GM18520 (cell line): ENCODE measurements at regions not wholly inside any gene's neighbourhood (a gene's known extent, or its start where the extent isn't known, plus 50 kb on each side); places are given as distances from the start of the nearest gene placed in this dataset.
"Not testable (repeated sequence)": the region's sequence is repeated elsewhere in the genome, so short reads cannot be mapped to it uniquely, and the experiment has no call there.

ENCODE experiments used
- ATAC-seq: cut with Tn5 transposase; IDR thresholded peaks from one replicate; pipeline ENCODE4 v1.9.1; 2021; ENCODE audit not compliant: unreplicated experiment

DNA sequence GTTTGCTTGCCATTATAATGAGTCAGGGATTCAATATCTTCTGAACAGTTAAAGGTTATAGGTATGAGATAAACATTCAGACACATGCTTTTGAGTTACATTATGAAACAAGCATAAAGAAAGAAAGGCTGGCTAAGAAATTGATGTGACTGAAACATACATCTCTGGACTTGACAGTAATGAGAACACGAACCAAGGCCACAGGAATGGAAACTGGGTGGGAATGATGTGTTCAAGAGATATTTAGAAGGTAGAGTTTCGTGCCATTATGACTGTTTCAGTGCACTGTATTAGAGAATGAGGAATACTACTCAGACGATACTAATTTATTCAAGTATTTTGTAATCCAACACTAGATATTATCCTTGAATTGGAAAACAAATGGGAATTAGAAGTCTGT lies 332.1 kb upstream of the MAGI2 start:
- no peak for ATAC-seq

DNA sequence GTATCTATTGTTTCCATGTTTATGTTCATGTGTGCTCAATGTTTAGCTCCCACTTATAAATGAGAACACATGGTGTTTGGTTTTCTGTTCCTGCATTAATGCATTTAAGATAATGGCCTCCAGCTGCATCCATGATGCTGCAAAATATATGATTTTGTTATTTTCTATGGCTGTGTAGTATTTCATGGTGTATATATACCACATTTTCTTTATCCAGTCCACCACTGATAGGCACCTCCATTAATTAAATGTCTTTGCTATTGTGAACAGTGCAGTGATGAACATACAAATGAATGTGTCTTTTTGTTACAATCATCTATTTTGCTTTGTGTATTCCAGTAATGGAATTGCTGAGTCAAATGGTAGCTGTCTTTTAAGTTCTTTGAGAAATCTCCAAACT lies 329.4 kb upstream of the MAGI2 start:
- ATAC-seq, result no peak

DNA sequence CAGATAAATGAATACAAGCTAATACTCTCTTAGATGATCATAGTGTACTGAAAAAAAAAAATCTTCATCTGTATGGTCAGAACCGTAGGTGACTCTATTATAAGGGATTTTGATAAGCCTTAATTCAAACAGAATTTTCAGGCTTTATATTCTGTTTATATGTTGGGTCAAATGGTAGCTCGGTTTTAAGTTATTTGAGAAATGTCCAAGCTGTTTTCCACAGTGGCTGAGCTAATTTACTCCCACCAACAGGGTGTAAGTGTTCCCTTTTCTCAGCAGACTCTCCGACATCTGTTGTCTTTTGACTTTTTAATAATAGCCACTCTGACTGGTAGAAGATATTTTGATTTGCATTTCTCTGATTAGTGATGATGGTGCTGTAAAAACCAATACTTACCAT lies 328.8 kb upstream of the MAGI2 start:
- no peak for ATAC-seq

DNA sequence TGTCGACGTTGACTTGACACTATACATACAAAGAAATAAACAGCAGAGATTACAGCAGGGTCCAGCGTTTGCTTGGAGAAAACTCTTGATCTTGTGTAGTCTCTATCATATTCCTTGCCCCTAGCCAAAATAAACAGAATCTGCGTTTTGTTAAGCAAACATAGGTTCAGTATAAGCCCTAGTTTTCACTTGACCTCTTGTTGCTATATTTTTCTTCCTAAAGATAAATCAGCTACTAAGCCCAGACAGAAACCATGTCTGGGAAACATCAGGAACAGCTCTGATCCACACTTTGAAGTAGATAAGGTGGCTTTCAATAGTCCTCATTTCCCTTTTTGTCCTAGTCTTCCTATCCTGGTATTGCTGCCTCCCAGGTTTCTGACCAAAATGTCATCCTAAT lies 328.2 kb upstream of the MAGI2 start:
- no peak for ATAC-seq

DNA sequence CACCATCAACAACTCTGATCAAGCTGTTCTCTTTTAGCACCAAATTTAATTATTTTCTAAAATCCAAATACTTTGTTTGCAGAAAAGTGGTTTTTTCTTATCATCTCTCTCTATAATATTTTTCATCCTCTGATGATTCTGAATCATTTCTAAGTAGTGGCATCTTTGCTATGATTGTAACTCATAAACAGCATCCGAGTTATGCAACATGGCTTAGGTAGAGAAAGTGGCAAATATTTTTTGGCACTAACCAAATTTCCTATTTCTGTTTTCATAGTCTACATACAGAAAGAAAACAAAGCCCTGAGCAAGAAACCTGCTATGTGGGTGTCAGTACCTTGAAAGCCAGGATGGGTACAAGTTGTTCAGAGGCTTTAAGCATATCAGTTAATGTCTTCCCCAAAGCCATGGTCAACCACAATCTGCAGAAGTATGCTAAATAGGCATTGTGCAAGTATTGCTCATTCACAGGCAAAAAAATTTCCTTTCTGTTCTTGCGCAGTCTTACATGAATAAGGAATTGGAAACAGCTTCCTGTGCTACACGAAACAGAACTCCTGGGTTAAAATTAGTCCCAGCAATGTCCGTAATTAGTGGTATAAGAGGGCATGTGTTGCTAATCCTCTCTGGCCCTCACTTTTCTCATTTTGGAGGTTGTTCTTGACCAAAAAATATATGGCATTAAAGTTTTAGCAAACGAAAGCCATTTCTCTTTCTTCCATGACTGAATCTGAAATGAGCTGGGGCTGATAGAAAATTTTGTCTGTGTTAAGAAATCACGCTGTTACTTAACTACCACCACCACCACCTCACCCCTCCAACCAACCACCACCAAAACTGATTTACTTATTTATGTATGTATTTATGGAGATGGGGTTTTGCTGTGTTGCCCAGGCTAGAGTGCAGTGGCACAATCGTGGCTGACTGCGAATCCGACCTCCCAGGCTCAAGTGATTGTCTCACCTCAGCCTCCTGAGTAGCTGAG lies 325.6 kb upstream of the MAGI2 start:
- ATAC-seq, result no peak

DNA sequence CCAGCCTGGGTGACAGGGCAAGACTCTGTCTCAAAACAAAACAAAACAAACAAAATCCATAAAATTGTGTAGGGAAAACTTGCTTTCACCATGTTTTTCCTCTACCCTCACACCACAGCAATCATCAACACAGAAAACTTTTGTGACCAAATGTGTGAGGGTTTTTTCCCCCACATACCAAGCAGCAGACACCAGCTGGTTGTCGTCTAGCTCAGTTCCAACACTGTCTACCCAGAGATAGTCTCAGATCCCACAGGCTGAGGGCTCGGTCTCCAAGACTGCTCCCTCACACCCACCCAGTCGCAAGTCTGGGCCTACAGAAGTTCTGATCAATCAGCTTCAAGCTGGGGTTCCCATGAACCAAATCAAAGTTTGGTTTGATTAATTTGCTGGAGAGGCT lies 322.4 kb upstream of the MAGI2 start:
- no peak for ATAC-seq

DNA sequence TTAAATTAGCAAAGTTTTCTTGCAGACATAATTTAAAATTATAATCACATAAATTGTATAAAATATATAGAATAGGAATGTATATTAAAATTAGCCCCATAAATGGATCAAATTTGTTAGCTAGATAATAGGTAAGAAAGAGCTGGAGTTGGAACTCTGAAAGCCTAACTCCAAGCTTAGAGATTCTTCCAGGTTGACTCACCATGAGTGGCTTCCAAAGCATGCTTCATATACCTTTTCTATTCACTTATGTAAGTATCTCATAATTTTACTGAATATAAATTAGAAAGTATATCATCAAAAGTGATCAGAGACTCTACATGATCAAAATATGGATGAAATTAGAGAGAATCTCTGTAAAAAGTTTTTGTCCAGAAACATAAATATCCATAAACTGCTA lies 320.7 kb upstream of the MAGI2 start:
- no peak for ATAC-seq

DNA sequence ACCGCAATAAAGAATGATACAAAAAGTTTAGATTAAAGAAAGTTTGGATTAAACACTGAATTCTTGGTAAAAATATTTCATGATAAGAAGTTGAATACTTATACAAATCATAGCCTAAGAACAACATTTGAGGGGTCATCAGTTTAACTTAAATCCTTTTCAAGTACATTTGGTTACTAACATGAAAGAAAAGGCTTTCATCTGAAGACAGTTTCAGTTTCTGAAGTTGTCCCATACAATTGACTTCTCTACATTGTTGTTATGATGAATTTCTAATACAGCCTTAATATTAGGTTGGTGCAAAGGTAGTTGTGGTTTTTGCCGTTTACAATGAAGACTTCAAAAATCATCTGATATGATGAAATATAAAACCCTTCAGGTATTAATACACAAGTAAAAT lies 317.5 kb upstream of the MAGI2 start:
- ATAC-seq, result no peak

DNA sequence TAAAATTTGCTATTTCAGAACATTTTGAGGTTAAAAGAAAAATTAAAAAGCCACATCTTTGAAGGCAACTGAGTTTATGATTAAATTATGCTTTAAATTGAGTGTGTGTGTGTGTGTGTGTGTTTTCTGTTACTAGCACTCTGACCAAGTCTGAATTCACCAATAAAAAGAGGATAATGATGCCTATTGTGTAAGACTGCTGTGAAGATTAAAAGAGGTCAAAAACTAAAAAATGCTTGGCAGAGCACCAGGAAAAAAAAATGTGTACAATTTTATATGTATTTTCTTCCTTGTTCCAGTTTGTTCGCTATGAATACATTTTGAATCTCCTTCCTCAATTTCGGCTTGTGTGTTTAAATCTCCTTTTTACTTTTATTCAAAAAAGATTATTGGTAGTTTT lies 316.6 kb upstream of the MAGI2 start:
- no peak for ATAC-seq

DNA sequence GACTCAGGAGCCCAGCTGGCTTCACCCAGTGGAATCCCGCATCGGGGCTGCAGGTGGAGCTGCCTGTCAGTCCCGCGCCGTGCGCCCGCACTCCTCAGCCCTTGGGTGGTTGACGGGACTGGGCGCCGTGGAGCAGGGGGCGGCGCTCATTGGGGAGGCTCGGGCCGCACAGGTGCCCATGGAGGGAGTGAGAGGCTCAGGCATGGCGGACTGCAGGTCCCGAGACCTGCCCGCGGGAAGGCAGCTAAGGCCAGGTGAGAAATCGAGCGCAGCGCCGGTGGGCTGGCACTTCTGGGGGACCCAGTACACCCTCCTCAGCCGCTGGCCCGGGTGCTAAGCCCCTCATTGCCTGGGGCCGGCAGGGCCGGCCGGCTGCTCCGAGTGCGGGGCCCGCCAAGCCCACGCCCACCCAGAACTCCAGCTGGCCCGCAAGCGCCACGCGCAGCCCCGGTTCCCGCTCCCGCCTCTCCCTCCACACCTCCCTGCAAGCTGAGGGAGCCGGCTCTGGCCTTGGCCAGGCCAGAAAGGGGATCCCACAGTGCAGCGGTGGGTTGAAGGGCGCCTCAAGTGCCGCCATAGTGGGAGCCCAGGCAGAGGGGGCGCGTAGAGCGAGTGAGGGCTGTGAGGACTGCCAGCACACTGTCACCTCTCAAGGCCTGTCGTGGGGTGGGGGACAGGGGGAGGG lies 314.6 kb upstream of the MAGI2 start:
- not testable (repeated sequence) for ATAC-seq

DNA sequence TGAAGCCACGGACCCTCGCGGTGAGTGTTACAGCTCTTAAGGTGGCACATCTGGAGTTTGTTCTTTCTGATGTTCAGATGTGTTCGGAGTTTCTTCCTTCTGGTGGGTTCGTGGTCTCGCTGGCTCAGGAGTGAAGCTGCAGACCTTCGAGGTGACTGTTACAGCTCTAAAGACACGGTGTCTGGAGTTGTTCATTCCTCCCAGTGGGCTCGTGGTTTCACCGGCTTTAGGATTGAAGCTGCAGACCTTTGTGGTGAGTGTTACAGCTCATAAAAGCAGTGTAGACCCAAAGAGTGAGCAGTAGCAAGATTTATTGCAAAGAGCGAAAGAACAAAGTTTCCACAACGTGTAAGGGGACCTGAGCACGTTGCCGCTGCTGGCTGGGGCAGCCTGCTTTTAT lies 313.7 kb upstream of the MAGI2 start:
- ATAC-seq, result not testable (repeated sequence)

DNA sequence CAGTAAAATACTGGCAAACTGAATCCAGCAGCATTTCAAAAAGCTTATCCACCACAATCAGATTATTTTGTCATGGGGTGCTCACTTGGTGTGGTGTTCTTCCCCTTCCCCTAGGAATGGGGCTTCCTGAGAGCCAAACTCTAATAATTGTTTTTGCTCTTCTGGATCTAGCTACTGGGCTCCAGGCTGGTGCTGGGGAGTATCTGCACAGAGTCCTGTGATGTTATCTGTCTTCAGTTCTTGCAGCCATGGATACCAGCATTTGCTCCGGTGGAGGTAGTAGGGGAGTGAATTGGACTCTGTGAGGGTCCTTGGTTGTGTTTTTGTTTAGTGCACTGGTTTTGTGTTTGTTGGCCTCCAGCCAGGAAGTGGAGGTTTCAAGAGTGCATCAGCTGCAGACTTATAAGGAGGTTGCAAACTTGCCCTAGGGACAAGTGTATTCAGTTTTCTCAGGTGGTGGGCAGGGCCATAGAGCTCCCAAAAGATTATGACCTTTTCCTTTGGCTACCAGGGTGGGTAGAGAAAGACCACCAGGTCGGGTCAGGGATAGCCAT lies 308.5 kb upstream of the MAGI2 start:
- no peak for ATAC-seq

DNA sequence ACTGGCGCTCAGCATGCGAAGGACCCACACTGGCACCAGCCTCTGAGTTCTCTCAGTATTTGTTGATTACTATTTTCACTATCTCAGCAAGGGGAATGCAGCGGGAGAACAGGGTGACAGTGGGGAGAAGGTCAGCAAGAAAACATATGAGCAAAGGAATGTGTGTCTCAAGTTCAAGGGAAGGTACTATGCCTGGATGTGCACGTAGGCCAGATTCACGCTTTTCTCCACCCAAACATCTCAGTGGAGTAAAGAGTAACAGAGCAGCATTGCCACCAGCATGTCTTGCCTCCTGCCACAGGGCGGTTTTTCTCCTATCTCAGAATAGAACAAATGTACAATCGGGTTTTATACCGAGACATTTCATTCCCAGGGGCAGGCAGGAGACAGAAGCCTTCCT lies 297.5 kb upstream of the MAGI2 start:
- ATAC-seq, result not testable (repeated sequence)

DNA sequence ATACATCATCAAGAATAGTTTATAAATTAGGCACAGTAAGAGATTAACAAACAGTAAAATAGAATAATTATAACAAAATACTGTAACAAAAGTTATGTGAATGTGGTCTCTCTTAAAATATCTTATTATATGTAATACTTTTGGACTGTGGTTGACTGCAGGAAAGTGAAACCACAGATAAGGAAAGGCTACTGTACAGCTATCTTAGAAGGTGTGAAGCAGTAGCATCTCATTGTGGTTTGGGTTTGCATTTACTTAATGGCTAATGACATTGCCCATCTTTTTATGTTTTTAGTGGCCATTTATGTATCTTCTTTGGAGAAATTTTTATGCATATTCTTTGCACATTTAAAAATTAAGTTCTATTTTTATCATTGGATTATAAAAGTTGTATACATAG lies 296.4 kb upstream of the MAGI2 start:
- no peak for ATAC-seq

DNA sequence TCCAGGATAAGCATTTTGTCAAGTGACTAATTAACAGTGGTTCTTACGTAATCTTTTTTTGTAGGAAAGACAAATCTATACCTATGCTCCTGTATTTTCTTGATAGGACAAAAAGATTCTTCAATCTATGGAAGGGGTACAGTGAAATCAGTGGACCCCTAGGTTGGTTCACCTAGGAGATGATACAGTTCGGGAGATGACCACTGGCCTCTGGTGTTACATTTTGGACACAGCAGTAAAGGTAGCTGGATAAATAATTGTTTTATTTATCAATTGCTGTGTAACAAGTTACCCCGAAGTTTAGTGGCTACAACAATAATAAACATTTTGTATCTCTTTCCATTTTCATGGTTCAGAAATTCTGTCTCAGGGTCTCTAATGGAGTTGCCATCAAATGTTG lies 288.2 kb upstream of the MAGI2 start:
- no peak for ATAC-seq

DNA sequence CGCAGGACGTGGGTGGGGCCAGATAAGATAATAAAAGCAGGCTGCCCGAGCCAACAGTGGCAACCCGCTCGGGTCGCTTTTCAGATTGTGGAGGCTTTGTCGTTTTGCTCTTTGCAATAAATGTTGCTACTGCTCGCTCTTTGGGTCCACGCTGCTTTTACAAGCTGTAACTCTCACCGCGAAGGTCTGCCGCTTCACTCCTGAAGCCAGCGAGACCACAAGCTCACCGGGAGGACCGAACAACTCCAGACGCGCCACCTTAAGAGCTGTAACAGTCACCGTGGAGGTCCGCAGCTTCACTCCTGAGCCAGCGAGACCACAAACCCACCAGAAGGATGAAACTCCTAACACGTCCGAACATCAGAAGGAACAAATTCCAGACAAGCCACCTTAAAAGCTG lies 286.6 kb upstream of the MAGI2 start:
- ATAC-seq, result no peak

DNA sequence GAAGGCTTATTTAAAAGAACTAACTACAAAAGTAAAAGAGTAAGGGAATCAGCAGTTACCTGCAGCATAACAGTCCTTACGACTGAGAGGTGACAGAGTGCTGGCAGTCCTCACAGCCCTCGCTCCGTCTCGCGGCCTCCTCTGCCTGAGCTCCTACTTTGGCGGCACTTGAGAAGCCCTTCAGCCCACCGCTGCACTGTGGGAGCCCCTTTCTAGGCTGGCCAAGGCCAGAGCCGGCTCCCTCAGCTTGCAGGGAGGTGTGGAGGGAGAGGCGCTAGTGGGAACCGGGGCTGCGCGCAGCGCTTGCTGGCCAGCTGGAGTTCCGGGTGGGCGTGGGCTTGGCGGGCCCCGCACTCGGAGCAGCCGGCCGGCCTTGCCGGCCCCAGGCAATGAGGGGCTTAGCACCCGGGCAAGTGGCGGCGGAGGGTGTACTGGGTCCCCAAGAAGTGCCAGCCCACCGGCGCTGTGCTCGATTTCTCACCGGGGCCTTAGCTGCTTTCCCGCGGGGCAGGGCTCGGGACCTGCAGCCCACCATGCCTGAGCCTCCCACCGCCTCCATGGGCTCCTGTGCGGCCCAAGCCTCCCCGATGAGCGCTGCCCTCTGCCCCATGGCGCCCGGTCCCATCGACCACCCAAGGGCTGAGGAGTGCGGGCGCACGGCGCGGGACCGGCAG lies 285.7 kb upstream of the MAGI2 start:
- ATAC-seq, result not testable (repeated sequence)

DNA sequence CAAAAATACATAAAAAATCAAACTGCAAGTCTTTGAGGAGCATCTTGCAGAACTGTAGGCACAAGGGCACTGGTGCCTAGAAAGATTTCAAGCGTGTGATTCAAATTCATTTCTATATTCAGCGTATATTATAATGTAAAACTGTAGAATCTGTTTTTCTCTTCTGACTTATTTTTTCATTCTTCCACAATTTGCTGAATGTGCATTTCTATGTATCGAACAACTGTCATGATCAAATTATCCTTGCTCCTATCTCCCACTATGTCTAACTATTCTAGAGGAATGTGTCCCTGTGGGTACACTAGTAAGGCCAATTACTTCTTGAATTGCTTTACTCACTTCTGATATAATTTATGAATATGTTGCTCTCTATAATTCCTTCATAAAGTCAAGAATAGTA lies 283.0 kb upstream of the MAGI2 start:
- no peak for ATAC-seq

DNA sequence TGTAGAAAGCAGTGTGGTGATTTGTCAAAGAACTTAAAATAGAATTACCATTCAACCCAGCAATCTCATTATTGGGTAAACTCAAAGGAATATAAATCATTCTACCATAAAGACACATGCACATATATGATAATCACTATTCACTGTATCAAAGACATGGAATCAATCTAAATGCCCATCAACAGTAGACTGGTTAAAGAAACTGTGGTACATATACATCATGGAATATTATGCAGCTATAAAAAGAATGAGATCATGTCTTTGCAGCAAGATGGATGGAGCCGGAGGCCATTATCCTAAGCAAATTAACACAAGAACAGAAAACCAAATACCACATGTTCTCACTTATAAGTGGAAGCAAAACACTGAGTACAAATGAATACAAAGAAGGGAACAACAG lies 281.5 kb upstream of the MAGI2 start:
- ATAC-seq, result no peak

DNA sequence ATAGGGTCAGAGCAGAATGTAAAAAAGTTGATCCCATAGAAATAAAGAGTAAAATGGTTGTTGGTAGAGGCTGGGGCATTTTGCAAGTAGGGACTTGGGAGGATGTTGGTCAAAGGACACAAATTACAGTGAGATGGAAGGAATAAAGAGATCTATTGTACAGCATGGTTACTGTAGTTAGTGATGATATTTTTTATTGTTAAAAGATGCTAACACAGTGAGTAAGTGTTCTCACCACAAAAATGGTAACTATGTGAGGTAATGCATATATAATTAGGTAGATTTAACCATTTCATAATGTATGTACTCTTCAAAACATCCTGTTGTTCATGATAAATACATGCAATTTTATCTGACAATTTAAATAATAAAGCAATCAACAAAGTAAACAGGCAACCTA lies 280.7 kb upstream of the MAGI2 start:
- no peak for ATAC-seq

DNA sequence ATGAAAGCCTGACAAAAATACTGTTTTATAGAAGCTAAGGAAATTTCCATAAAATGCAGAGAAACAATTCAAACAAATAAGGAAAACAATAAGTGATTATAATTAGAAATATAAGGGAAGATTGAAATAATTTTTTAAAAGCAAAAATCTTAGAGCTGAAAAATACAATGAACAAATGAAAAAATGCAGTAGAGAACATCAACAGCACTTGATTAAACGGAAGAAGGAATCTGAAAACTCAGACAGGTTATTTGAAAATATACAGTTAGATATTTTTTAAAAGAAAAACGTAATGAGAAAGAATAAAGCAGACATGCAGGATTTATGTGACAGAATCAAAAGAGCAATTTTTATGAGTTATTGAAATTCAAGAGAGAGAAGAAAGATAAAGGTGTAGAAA lies 279.1 kb upstream of the MAGI2 start:
- no peak for ATAC-seq

DNA sequence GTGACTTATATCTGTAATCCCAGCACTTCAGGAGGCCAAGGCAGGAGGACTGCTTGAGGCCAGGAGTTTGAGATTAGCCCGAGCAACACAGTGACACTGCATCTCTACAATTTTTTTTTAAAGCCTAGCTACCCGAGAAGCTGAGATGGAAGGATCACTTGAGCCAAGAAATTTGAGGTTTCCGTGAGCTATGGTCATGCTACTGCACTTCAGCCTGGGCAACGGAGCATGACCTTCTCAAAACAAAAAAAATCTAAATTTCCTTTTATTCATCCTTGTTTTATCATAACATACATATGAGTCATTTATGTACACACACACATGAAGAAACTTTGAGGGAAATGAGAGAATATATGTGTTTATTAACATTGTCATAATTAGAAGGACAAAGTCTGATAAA lies 277.5 kb upstream of the MAGI2 start:
- no peak for ATAC-seq
